IMR-90 (cell line): ENCODE measurements at regions not wholly inside any gene's neighbourhood (a gene's known extent, or its start where the extent isn't known, plus 50 kb on each side); places are given as distances from the start of the nearest gene placed in this dataset.

ENCODE experiments used
- ATAC-seq: fragments of 200-7000 bp; cut with Tn5 transposase; 2 replicates; pipeline ENCODE4 v1.9.1; 2020; ENCODE audit warnings: low read depth, mild to moderate bottlenecking, moderate library complexity
- BruUV-seq: library from RNA; stranded (reverse); fragments of 400-500 nt; replicated peaks from 2 replicates; lab custom pipeline; 2021; lab: Mats Ljungman, UMichigan
- CTCF ChIA-PET: fragments of 300-600 bp; formaldehyde crosslinking; extraction: SDS; loops from one replicate; lab custom pipeline; 2021; ENCODE audit warnings: antibody characterized with exemption; lab: Yijun Ruan, JAX
- POLR2A ChIA-PET: fragments of 300-600 bp; sonication (Branson Sonifier 250); formaldehyde crosslinking; loops from one replicate; lab custom pipeline; 2022; ENCODE audit warnings: antibody characterized with exemption; ENCODE audit not compliant: unreplicated experiment; lab: Charles Lee
- DNase-seq: peaks from one replicate; pipeline ENCODE4 v3.0.0; 2013
- H2AFZ ChIP-seq: replicated peaks from 2 replicates; pipeline ENCODE3; 2013; ENCODE audit warnings: low read length, mild to moderate bottlenecking; ENCODE audit not compliant: poor library complexity
- H2AK5ac ChIP-seq: 2 replicates; pipeline ENCODE4 v1.6.1; 2013; ENCODE audit warnings: low read depth, low read length, inconsistent platforms
- H2AK9ac ChIP-seq: replicated peaks from 2 replicates; pipeline ENCODE3; 2013; ENCODE audit warnings: mild to moderate bottlenecking, low read depth, low read length, moderate library complexity; ENCODE audit not compliant: poor library complexity
- H2BK120ac ChIP-seq: 2 replicates; pipeline ENCODE4 v1.6.1; 2013; ENCODE audit warnings: low read depth, low read length, inconsistent platforms
- H2BK15ac ChIP-seq: 3 replicates; pipeline ENCODE4 v1.6.1; 2013; ENCODE audit warnings: low read depth, low read length, inconsistent platforms
- H2BK20ac ChIP-seq: 2 replicates; pipeline ENCODE4 v1.6.1; 2013; ENCODE audit warnings: low read depth, mild to moderate bottlenecking, inconsistent platforms, low read length, moderate library complexity
- H2BK5ac ChIP-seq: 2 replicates; pipeline ENCODE4 v1.6.1; 2013; ENCODE audit warnings: mild to moderate bottlenecking, low read depth, low read length, inconsistent platforms; ENCODE audit not compliant: poor library complexity, severe bottlenecking
- H3K14ac ChIP-seq: replicated peaks from 2 replicates; pipeline ENCODE4 v1.6.1; 2013; ENCODE audit warnings: low read depth, low read length, inconsistent platforms
- H3K18ac ChIP-seq: 2 replicates; pipeline ENCODE4 v1.6.1; 2013; ENCODE audit warnings: low read depth, low read length, control low read depth
- H3K23ac ChIP-seq: 2 replicates; pipeline ENCODE4 v1.6.1; 2013; ENCODE audit warnings: low read depth, low read length, inconsistent platforms
- H3K27ac ChIP-seq: 2 replicates; pipeline ENCODE4 v1.5.1; 2013; ENCODE audit warnings: mild to moderate bottlenecking, control low read depth, low read length; ENCODE audit not compliant: insufficient read depth
- H3K27me3 ChIP-seq: 2 replicates; pipeline ENCODE4 v1.6.1; 2013; ENCODE audit warnings: low read length; ENCODE audit not compliant: control insufficient read depth, insufficient read depth
- H3K36me3 ChIP-seq: 2 replicates; pipeline ENCODE4 v1.6.1; 2013; ENCODE audit warnings: low read length, mixed read lengths; ENCODE audit not compliant: control insufficient read depth, insufficient read depth
- H3K4ac ChIP-seq: 2 replicates; pipeline ENCODE4 v1.6.1; 2013; ENCODE audit warnings: low read depth, low read length, inconsistent platforms
- H3K4me1 ChIP-seq: 2 replicates; pipeline ENCODE4 v1.6.1; 2013; ENCODE audit warnings: low read length, mixed read lengths; ENCODE audit not compliant: control insufficient read depth, insufficient read depth
- H3K4me2 ChIP-seq: 2 replicates; pipeline ENCODE4 v1.6.1; 2013; ENCODE audit warnings: low read depth, mild to moderate bottlenecking, control low read depth, low read length, moderate library complexity
- H3K4me3 ChIP-seq: 2 replicates; pipeline ENCODE4 v1.5.1; 2013; ENCODE audit warnings: low read depth, mild to moderate bottlenecking, control low read depth, low read length, moderate library complexity; ENCODE audit not compliant: insufficient read depth
- H3K56ac ChIP-seq: 2 replicates; pipeline ENCODE4 v1.6.1; 2013; ENCODE audit warnings: low read length, inconsistent platforms; ENCODE audit not compliant: insufficient read depth; ENCODE audit errors: extremely low read depth
- H3K79me1 ChIP-seq, 2 experiments: 2 replicates each; pipeline ENCODE4 v1.6.1; 2013; ENCODE audit warnings: low read length in 2 of 2, inconsistent platforms in 1 of 2, low read depth in 1 of 2
- H3K9ac ChIP-seq: 2 replicates; pipeline ENCODE4 v1.6.1; 2013; ENCODE audit warnings: low read depth, low read length, control low read depth
- H3K9me1 ChIP-seq: 2 replicates; pipeline ENCODE4 v1.6.1; 2013; ENCODE audit warnings: low read length, inconsistent platforms; ENCODE audit not compliant: insufficient read depth
- H3K9me3 ChIP-seq: 2 replicates; pipeline ENCODE4 v1.6.1; 2013; ENCODE audit warnings: low read length; ENCODE audit not compliant: control insufficient read depth, insufficient read depth
- H4K20me1 ChIP-seq: 2 replicates; pipeline ENCODE4 v1.6.1; 2013; ENCODE audit warnings: low read length, inconsistent platforms; ENCODE audit not compliant: insufficient read depth
- H4K5ac ChIP-seq: 2 replicates; pipeline ENCODE4 v1.6.1; 2013; ENCODE audit warnings: mild to moderate bottlenecking, low read depth, low read length, control low read depth
- H4K8ac ChIP-seq, 2 experiments: 2 replicates each; pipeline ENCODE4 v1.6.1; 2013; ENCODE audit warnings: low read depth in 2 of 2, low read length in 2 of 2, control low read depth in 1 of 2, inconsistent platforms in 1 of 2
- H4K91ac ChIP-seq: 2 replicates; pipeline ENCODE4 v1.6.1; 2013; ENCODE audit warnings: low read depth, low read length, inconsistent platforms; ENCODE audit not compliant: insufficient read depth
- BHLHE40 ChIP-seq: fragments of 150-350 bp; IDR thresholded peaks from 2 replicates; pipeline ENCODE4 v1.6.1; 2016; ENCODE audit warnings: mild to moderate bottlenecking, low read depth, low read length
- CEBPB ChIP-seq: IDR thresholded peaks from 2 replicates; pipeline ENCODE4 v1.6.1; 2012; ENCODE audit warnings: low read depth, low read length, improper control_type of control experiment
- CHD1 ChIP-seq: IDR thresholded peaks from 2 replicates; pipeline ENCODE4 v1.6.1; 2012; ENCODE audit warnings: low read depth, low read length, improper control_type of control experiment
- MAFK ChIP-seq: IDR thresholded peaks from 2 replicates; pipeline ENCODE4 v1.6.1; 2012; ENCODE audit warnings: low read depth, low read length, improper control_type of control experiment
- MXI1 ChIP-seq: IDR thresholded peaks from 2 replicates; pipeline ENCODE4 v1.6.1; 2012; ENCODE audit warnings: low read depth, mild to moderate bottlenecking, low read length, moderate library complexity, borderline replicate concordance
- NFE2L2 ChIP-seq: fragments of 150-350 bp; IDR thresholded peaks from 2 replicates; pipeline ENCODE4 v1.6.1; 2016; ENCODE audit warnings: low read depth, mild to moderate bottlenecking, low read length
- RCOR1 ChIP-seq: IDR thresholded peaks from 2 replicates; pipeline ENCODE4 v1.6.1; 2012; ENCODE audit warnings: mild to moderate bottlenecking, low read length, improper control_type of control experiment; ENCODE audit not compliant: insufficient replicate concordance
- WGBS, 2 experiments: methylation state at CpG; one replicate each; pipeline versions ENCODE4 v1.1.5 to v1.1.7; 2013; ENCODE audit warnings: missing lambda C conversion rate in 2 of 2; ENCODE audit not compliant: insufficient read length in 1 of 2; ENCODE audit errors: extremely low coverage in 2 of 2; 5-methylcytosine and 5-hydroxymethylcytosine counted together
- dilution Hi-C: fragments of 300-500 bp; cut with HindIII; formaldehyde crosslinking; loops from one replicate; pipeline ENCODE4 v1.14.3; 2018; ENCODE audit warnings: low sequenced_read_pairs; ENCODE audit not compliant: unreplicated experiment
- in situ Hi-C: fragments of 300-500 bp; cut with MboI; formaldehyde crosslinking; loops from 3 replicates; pipeline ENCODE4 v1.14.3; 2019; ENCODE audit warnings: low sequenced_read_pairs, inconsistent platforms, mixed read lengths
- intact Hi-C: fragments of 100-400 bp; cut with micrococcal nuclease; formaldehyde crosslinking; loops from 2 replicates; pipeline ENCODE4 v1.10.0; 2022
- TF ChIP-seq, protein P1 (sequence below): fragments of 150-350 bp; IDR thresholded peaks from 2 replicates; pipeline ENCODE4 v1.6.1; 2017; ENCODE audit warnings: mild to moderate bottlenecking, antibody characterized with exemption, low read length, low read depth

DNA sequence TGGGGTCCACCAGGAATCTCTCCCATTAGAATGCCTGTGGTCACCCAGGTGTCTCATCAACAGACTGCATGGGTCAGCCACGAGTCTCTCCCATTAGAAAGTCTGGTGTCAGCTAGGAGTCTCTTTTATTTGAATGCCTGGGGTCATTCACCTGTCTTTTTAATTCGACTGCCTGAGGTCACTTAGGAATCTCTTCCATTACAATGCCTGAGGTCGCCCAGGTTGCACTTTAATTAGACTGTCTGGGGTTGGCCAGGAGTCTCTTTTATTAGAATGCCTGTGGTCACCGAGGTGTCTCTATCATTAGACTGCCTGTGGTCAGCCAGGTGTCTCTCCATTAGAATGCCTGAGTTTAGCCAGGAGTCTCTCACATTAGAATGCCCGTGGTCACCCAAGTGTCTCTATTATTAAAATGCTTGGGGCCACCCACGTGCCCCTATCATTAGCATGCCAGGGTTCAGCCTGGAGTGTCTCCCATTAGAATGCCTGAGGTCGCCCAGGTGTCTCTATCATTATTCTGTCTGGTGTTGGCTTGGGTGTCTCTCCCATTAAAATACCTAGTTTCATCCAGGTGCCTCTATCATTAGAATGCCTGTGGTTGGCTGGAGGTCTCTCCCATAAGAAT lies 1474.3 kb downstream of the UQCRFS1 start:
- Histone ChIP-seq H3K56ac (no peak overlapping the region), H2AFZ (no peak overlapping the region), H4K91ac (no peak overlapping the region), H4K20me1 (no peaks in the 10 kb centered on the region), H3K36me3 (no peaks in the 10 kb centered on the region), H3K79me1 (no peaks in the 10 kb centered on the region), H3K4me3 (no peak overlapping the region), H3K14ac (no peak overlapping the region), H3K23ac (no peak overlapping the region), H2AK5ac (no peak overlapping the region), H3K9ac (no peak overlapping the region), H2BK20ac (no peak overlapping the region), H3K4me2 (no peak overlapping the region), H3K27ac (no peak overlapping the region), H3K9me3 (no peaks in the 10 kb centered on the region), H2BK5ac (no peak overlapping the region), H2AK9ac (no peak overlapping the region), H3K18ac (no peak overlapping the region), H3K4me1 (no peaks in the 10 kb centered on the region), H4K8ac (no peak overlapping the region), H4K5ac (no peak overlapping the region), H2BK120ac (no peak overlapping the region), H3K9me1 (no peaks in the 10 kb centered on the region), H3K27me3 (no peaks in the 10 kb centered on the region), H3K4ac (no peak overlapping the region), H2BK15ac (no peak overlapping the region)
- TF ChIP-seq MXI1 (no peak), RCOR1 (no peak), NFE2L2 (no peak), CEBPB (no peak), MAFK (no peak), BHLHE40 (no peak), CHD1 (no peak)
- TF ChIP-seq, protein P1, sequence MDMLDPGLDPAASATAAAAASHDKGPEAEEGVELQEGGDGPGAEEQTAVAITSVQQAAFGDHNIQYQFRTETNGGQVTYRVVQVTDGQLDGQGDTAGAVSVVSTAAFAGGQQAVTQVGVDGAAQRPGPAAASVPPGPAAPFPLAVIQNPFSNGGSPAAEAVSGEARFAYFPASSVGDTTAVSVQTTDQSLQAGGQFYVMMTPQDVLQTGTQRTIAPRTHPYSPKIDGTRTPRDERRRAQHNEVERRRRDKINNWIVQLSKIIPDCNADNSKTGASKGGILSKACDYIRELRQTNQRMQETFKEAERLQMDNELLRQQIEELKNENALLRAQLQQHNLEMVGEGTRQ = no peak
- no TSS peak for BruUV-seq
- in situ Hi-C loops (no loop called here), intact Hi-C loops (no loop called here), dilution Hi-C loops (no loop called here)
- CTCF ChIA-PET = no interaction called here
- DNase-seq (no peak), ATAC-seq (no peak)
- POLR2A ChIA-PET = no interaction called here
- WGBS, 2 experiments = no CpG with 5 or more reads among the region's 7 CpGs
